Panc1 (cell line): ENCODE measurements at regions not wholly inside any gene's neighbourhood (a gene's known extent, or its start where the extent isn't known, plus 50 kb on each side); places are given as distances from the start of the nearest gene placed in this dataset.

Source experiments
- ATAC-seq: fragments of 200-7000 bp; cut with Tn5 transposase; 2 replicates; pipeline ENCODE4 v1.9.1; 2020; ENCODE audit warnings: mild to moderate bottlenecking, moderate library complexity
- BruUV-seq: library from RNA; stranded (reverse); fragments of 400-500 nt; replicated peaks from 2 replicates; lab custom pipeline; 2021; lab: Mats Ljungman, UMichigan
- CTCF ChIA-PET: fragments of 300-600 bp; sonication (Branson Sonifier 250); formaldehyde crosslinking; loops from one replicate; lab custom pipeline; 2022; ENCODE audit warnings: antibody characterized with exemption; lab: Charles Lee
- POLR2A ChIA-PET: fragments of 300-600 bp; sonication (Branson Sonifier 250); formaldehyde crosslinking; loops from one replicate; lab custom pipeline; 2022; ENCODE audit warnings: antibody characterized with exemption; lab: Charles Lee
- DNase-seq: peaks from one replicate; pipeline ENCODE4 v3.0.0-alpha.2; 2010; ENCODE audit warnings: low read depth, low spot score
- H3K27ac ChIP-seq: 2 replicates; pipeline ENCODE4 v1.5.1; 2011; ENCODE audit warnings: mild to moderate bottlenecking, low read length, inconsistent platforms
- H3K27me3 ChIP-seq: fragments of 200-500 bp; sonication (Bioruptor generic); 2 replicates; pipeline ENCODE4 v1.6.0; 2014; ENCODE audit warnings: low read length, inconsistent platforms; ENCODE audit not compliant: control insufficient read depth, insufficient read depth
- H3K36me3 ChIP-seq: fragments of 200-500 bp; sonication (Bioruptor generic); 2 replicates; pipeline ENCODE4 v1.5.1; 2014; ENCODE audit warnings: inconsistent platforms, mild to moderate bottlenecking, low read length, moderate library complexity; ENCODE audit not compliant: control insufficient read depth, insufficient read depth
- H3K4me1 ChIP-seq: 2 replicates; pipeline ENCODE4 v1.5.1; 2011; ENCODE audit warnings: inconsistent platforms, mild to moderate bottlenecking, low read length, moderate library complexity; ENCODE audit not compliant: control insufficient read depth, insufficient read depth
- H3K4me3 ChIP-seq, 2 experiments: 2 replicates each; pipeline ENCODE4 v1.5.1; 2011 to 2012; ENCODE audit warnings: low read depth in 2 of 2, low read length in 2 of 2, mild to moderate bottlenecking in 2 of 2, inconsistent platforms in 1 of 2, moderate library complexity in 1 of 2
- H3K9me3 ChIP-seq: fragments of 200-500 bp; sonication (Bioruptor generic); 2 replicates; pipeline ENCODE4 v1.5.1; 2014; ENCODE audit warnings: low read depth, mild to moderate bottlenecking, inconsistent platforms, low read length, moderate library complexity; ENCODE audit not compliant: control insufficient read depth, insufficient read depth
- CTCF ChIP-seq: fragments of 450-650 bp; IDR thresholded peaks from 2 replicates; pipeline ENCODE4 v1.5.1; 2017; ENCODE audit warnings: mild to moderate bottlenecking
- POLR2AphosphoS5 ChIP-seq: IDR thresholded peaks from 2 replicates; pipeline ENCODE4 v1.6.1; 2012; ENCODE audit warnings: mild to moderate bottlenecking, low read depth, low read length, moderate library complexity
- SIN3A ChIP-seq: IDR thresholded peaks from 2 replicates; pipeline ENCODE4 v1.6.1; 2012; ENCODE audit warnings: low read depth, mild to moderate bottlenecking, low read length, moderate library complexity, borderline replicate concordance; ENCODE audit not compliant: insufficient read depth
- TCF7L2 ChIP-seq: IDR thresholded peaks from 2 replicates; pipeline ENCODE4 v1.6.1; 2011; ENCODE audit warnings: mild to moderate bottlenecking, low read depth, low read length, inconsistent platforms
- in situ Hi-C: cut with HindIII; loops from 2 replicates; pipeline ENCODE4 v1.10.0; 2016; ENCODE audit warnings: low sequenced_read_pairs, low pct_unique_long_range_greater_than_20kb
- intact Hi-C: fragments of 100-400 bp; cut with micrococcal nuclease; formaldehyde crosslinking; loops from one replicate; pipeline ENCODE4 v1.10.0; 2022; ENCODE audit not compliant: unreplicated experiment
- TF ChIP-seq, protein P1 (sequence below), 2 experiments: IDR thresholded peaks; 2 replicates each; pipeline ENCODE4 v1.6.1; 2011 to 2012; ENCODE audit warnings: low read depth in 2 of 2, control low read depth in 1 of 2, low read length in 1 of 2, mild to moderate bottlenecking in 1 of 2, moderate library complexity in 1 of 2; ENCODE audit not compliant: insufficient read depth in 1 of 2

DNA sequence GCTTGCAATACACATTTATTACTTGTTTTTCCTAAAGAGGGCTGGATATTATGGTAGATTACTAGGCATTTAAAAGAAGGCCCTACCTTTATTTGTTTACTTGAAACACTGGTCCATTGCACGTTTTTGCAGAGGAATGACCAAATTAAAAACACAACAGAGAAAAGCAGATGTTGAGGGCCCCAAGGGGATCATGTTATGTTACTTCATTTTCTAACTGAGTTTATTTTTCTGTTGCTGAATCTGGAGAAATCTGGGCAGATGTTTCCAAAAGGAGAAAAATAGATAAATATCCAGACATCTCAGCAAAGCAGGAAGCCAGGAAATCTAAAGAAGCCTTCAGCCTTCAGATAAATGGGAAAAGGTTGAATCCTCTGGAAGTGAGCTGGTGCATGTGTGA is 353.0 kb downstream of the NDFIP2 start:
- no TSS peak for BruUV-seq
- CTCF ChIA-PET = no interaction called here
- H3K9me3 ChIP-seq = no peaks in the 10 kb centered on the region
- no peaks in the 10 kb centered on the region for H3K4me1 ChIP-seq
- no peak overlapping the region for H3K27ac ChIP-seq
- no peak for DNase-seq
- intact Hi-C loops = no loop called here
- no peak overlapping the region for H3K4me3 ChIP-seq
- ATAC-seq = no peak
- in situ Hi-C loops = no loop called here
- no peaks in the 10 kb centered on the region for H3K27me3 ChIP-seq
- POLR2A ChIA-PET = no interaction called here
- TF ChIP-seq POLR2AphosphoS5 = no peak
- TF ChIP-seq, protein P1, sequence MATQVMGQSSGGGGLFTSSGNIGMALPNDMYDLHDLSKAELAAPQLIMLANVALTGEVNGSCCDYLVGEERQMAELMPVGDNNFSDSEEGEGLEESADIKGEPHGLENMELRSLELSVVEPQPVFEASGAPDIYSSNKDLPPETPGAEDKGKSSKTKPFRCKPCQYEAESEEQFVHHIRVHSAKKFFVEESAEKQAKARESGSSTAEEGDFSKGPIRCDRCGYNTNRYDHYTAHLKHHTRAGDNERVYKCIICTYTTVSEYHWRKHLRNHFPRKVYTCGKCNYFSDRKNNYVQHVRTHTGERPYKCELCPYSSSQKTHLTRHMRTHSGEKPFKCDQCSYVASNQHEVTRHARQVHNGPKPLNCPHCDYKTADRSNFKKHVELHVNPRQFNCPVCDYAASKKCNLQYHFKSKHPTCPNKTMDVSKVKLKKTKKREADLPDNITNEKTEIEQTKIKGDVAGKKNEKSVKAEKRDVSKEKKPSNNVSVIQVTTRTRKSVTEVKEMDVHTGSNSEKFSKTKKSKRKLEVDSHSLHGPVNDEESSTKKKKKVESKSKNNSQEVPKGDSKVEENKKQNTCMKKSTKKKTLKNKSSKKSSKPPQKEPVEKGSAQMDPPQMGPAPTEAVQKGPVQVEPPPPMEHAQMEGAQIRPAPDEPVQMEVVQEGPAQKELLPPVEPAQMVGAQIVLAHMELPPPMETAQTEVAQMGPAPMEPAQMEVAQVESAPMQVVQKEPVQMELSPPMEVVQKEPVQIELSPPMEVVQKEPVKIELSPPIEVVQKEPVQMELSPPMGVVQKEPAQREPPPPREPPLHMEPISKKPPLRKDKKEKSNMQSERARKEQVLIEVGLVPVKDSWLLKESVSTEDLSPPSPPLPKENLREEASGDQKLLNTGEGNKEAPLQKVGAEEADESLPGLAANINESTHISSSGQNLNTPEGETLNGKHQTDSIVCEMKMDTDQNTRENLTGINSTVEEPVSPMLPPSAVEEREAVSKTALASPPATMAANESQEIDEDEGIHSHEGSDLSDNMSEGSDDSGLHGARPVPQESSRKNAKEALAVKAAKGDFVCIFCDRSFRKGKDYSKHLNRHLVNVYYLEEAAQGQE (IDR thresholded peaks at IDR 0.05; ENCODE audit: insufficient read depth in 1 of 2, low read depth in 2 of 2, low read length in 1 of 2) = no peak
- no peak for TF ChIP-seq SIN3A
- no peak for TF ChIP-seq CTCF
- TF ChIP-seq TCF7L2 = no peak
- no peaks in the 10 kb centered on the region for H3K36me3 ChIP-seq

- ChIA-PET POLR2A (no interaction called here), CTCF (no interaction called here)
- in situ Hi-C loops (no loop called here), intact Hi-C loops (no loop called here)
- Histone ChIP-seq H3K27ac (no peak overlapping the region), H3K4me1 (no peaks in the 10 kb centered on the region), H3K4me3 (no peak overlapping the region), H3K9me3 (no peaks in the 10 kb centered on the region), H3K27me3 (no peaks in the 10 kb centered on the region), H3K36me3 (no peaks in the 10 kb centered on the region)
- no TSS peak for BruUV-seq
- no peak for TF ChIP-seq CTCF
- TF ChIP-seq, protein P1 (IDR thresholded peaks at IDR 0.05; ENCODE audit: insufficient read depth in 1 of 2, low read depth in 2 of 2, low read length in 1 of 2) = no peak
- TF ChIP-seq SIN3A = no peak
- no peak for TF ChIP-seq TCF7L2
- no peak for TF ChIP-seq POLR2AphosphoS5
- DNase-seq = no peak
- ATAC-seq = no peak
Measured at GRCh38 chr13:79831556-79831955, 350.6 kb downstream of the NDFIP2 start.
